NT2/D1 (cell line): ENCODE measurements at regions not wholly inside any gene's neighbourhood (a gene's known extent, or its start where the extent isn't known, plus 50 kb on each side); places are given as distances from the start of the nearest gene placed in this dataset.

Experiments used
- SUZ12 ChIP-seq: IDR thresholded peaks from 2 replicates; pipeline ENCODE4 v1.6.1; 2011; ENCODE audit not compliant: insufficient read length, insufficient read depth; ENCODE audit errors: extremely low read depth
- YY1 ChIP-seq: IDR thresholded peaks from 2 replicates; pipeline ENCODE4 v1.6.1; 2011; ENCODE audit not compliant: insufficient read length, insufficient read depth
- ZNF274 ChIP-seq: IDR thresholded peaks from 2 replicates; pipeline ENCODE4 v1.6.1; 2011; ENCODE audit warnings: mild to moderate bottlenecking, low read depth, low read length

DNA sequence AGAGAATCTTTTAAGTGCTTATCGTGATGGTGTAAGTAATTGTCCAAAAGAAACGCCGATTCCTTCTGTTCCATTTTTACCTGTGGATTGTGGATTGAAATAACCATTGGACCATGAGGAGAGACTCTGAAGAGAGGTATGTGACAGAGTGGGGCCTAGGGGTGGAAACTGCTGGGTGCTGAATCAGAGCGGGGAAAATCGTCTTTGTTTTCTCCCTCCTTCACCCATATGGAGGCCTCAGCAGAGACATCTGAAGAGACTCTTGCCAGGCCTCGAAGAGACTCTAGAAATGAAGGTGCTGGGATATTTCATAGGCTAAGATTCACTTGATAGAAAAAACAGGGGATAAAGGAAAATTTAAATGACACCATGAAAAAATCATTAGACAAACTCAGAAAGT lies 1327.0 kb downstream of the BRINP3 start:
- TF ChIP-seq ZNF274 (no peak), YY1 (no peak), SUZ12 (no peak)
